Tongue (tissue), 1 donor: ENCODE measurements at regions not wholly inside any gene's neighbourhood (a gene's known extent, or its start where the extent isn't known, plus 50 kb on each side); places are given as distances from the start of the nearest gene placed in this dataset.

Experiments
- DNase-seq: peaks from one replicate; pipeline ENCODE4 v3.0.0-alpha.2; 2015

GRCh38 chr3:4029135-4029534, 229.9 kb downstream of the LRRN1 start:
- no peak for DNase-seq

GRCh38 chr3:4030624-4031023, 231.4 kb downstream of the LRRN1 start:
- no peak for DNase-seq

- DNase-seq: no peak
Observed at GRCh38 chr3:4033296-4033695, 234.1 kb downstream of the LRRN1 start.

GRCh38 chr3:4036046-4036445, 236.8 kb downstream of the LRRN1 start:
- no peak for DNase-seq

GRCh38 chr3:4038351-4038750, 239.1 kb downstream of the LRRN1 start:
- DNase-seq: no peak

GRCh38 chr3:4042070-4042469, 242.8 kb downstream of the LRRN1 start:
- no peak for DNase-seq

GRCh38 chr3:4042869-4043268, 243.6 kb downstream of the LRRN1 start:
- DNase-seq: no peak

GRCh38 chr3:4043867-4044575, 244.8 kb downstream of the LRRN1 start:
- DNase-seq: no peak

- DNase-seq: no peak
Observed at GRCh38 chr3:4044619-4045018, 245.4 kb downstream of the LRRN1 start.

GRCh38 chr3:4045756-4046155, 246.5 kb downstream of the LRRN1 start:
- DNase-seq: no peak

GRCh38 chr3:4047366-4047765, 248.1 kb downstream of the LRRN1 start:
- no peak for DNase-seq

- no peak for DNase-seq
Observed at GRCh38 chr3:4052706-4053105, 250.5 kb upstream of the SETMAR start.

GRCh38 chr3:4053975-4054374, 249.2 kb upstream of the SETMAR start:
- DNase-seq: no peak

- DNase-seq: peak; percentile 62
Observed at GRCh38 chr3:4060064-4060463, 243.1 kb upstream of the SETMAR start.

GRCh38 chr3:4060603-4061002, 242.6 kb upstream of the SETMAR start:
- DNase-seq: no peak

GRCh38 chr3:4061195-4061594, 242.0 kb upstream of the SETMAR start:
- DNase-seq: no peak

GRCh38 chr3:4061783-4062360, 241.3 kb upstream of the SETMAR start:
- DNase-seq: no peak

- DNase-seq: no peak
Observed at GRCh38 chr3:4062621-4063020, 240.5 kb upstream of the SETMAR start.

GRCh38 chr3:4063916-4064574, 239.1 kb upstream of the SETMAR start:
- DNase-seq: no peak

GRCh38 chr3:4065085-4065484, 238.1 kb upstream of the SETMAR start:
- DNase-seq: no peak

- no peak for DNase-seq
Observed at GRCh38 chr3:4065554-4065953, 237.6 kb upstream of the SETMAR start.

- no peak for DNase-seq
Observed at GRCh38 chr3:4067893-4068292, 235.3 kb upstream of the SETMAR start.

- no peak for DNase-seq
Observed at GRCh38 chr3:4069796-4070195, 233.4 kb upstream of the SETMAR start.
